Cardiac fibroblast (primary cell): ENCODE measurements at regions not wholly inside any gene's neighbourhood (a gene's known extent, or its start where the extent isn't known, plus 50 kb on each side); places are given as distances from the start of the nearest gene placed in this dataset.

Source experiments
- DNase-seq, 2 donors: peaks; one replicate each; pipeline versions ENCODE4 v3.0.0 to v3.0.0-alpha.2; 2010; ENCODE audit warnings: low read depth in 2 of 2
- H3K4me3 ChIP-seq, 2 donors: replicated peaks in 1 of 2; 1 replicate in 1 of 2; 2 replicates in 1 of 2; pipeline ENCODE4 v1.5.1; 2011; ENCODE audit warnings: low read depth in 2 of 2, low read length in 2 of 2, mild to moderate bottlenecking in 2 of 2, moderate library complexity in 1 of 2
- TF ChIP-seq, protein P1 (sequence below): IDR thresholded peaks from one replicate; pipeline ENCODE4 v1.5.1; 2011; ENCODE audit warnings: low read depth, mild to moderate bottlenecking, low read length, inconsistent platforms

DNA sequence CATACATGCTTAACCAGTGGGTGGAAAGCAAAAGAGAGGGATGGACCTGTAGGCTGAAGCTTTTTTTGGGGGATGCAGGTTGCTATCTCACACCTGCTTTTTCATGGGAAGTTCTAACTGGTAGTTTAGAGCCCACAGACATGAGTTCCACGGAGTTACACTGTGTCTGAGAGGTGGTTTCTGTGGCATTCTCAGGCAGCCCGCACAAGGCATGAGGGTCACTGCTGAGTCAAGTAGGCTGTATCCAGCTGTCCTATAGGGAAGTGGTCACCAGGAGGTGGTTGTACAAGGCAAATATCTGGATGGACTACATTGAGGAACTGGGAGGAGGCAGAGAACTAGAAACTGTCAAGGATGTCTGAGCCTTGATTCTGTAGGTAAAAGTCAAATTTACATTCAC lies 351.0 kb upstream of the POM121L12 start:
- no peak for DNase-seq
- TF ChIP-seq, protein P1, sequence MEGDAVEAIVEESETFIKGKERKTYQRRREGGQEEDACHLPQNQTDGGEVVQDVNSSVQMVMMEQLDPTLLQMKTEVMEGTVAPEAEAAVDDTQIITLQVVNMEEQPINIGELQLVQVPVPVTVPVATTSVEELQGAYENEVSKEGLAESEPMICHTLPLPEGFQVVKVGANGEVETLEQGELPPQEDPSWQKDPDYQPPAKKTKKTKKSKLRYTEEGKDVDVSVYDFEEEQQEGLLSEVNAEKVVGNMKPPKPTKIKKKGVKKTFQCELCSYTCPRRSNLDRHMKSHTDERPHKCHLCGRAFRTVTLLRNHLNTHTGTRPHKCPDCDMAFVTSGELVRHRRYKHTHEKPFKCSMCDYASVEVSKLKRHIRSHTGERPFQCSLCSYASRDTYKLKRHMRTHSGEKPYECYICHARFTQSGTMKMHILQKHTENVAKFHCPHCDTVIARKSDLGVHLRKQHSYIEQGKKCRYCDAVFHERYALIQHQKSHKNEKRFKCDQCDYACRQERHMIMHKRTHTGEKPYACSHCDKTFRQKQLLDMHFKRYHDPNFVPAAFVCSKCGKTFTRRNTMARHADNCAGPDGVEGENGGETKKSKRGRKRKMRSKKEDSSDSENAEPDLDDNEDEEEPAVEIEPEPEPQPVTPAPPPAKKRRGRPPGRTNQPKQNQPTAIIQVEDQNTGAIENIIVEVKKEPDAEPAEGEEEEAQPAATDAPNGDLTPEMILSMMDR = no peak
- H3K4me3 ChIP-seq = no peak overlapping the region

GRCh38 chr7:52682993-52683392 lies 352.4 kb upstream of the POM121L12 start:
- H3K4me3 ChIP-seq = no peak overlapping the region
- DNase-seq = no peak
- TF ChIP-seq, protein P1 = no peak

GRCh38 chr7:52670608-52671225 lies 364.7 kb upstream of the POM121L12 start:
- DNase-seq = no peak
- TF ChIP-seq, protein P1 = no peak
- H3K4me3 ChIP-seq = no peak overlapping the region

DNA sequence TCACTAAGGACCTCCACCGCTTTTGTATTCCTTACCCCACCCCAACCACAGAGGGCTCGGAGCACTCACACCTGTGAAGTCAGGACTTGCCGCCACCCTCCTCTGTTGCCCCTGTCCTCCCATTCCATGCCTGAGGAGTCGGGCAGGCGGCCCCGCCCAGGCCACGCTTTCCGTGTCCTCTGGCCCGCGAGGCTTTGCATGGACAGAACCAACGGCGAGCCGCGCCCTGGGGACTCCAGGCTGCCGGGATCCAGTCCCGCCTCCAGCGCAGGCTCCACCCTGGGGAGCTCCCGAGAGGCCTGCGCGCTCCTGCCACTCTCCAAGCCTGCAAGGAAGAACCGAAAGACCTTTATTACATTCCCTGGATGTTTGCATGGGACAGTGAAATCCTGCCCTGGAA lies 366.4 kb upstream of the POM121L12 start:
- DNase-seq = no peak
- TF ChIP-seq, protein P1 = no peak
- H3K4me3 ChIP-seq = no peak overlapping the region

- H3K4me3 ChIP-seq = no peak overlapping the region
- TF ChIP-seq, protein P1 = no peak
- no peak for DNase-seq
Measured at GRCh38 chr7:52668435-52668834, 367.0 kb upstream of the POM121L12 start.

- H3K4me3 ChIP-seq = no peak overlapping the region
- DNase-seq = no peak
- TF ChIP-seq, protein P1 = no peak
Measured at GRCh38 chr7:52659178-52659577, 376.3 kb upstream of the POM121L12 start.

DNA sequence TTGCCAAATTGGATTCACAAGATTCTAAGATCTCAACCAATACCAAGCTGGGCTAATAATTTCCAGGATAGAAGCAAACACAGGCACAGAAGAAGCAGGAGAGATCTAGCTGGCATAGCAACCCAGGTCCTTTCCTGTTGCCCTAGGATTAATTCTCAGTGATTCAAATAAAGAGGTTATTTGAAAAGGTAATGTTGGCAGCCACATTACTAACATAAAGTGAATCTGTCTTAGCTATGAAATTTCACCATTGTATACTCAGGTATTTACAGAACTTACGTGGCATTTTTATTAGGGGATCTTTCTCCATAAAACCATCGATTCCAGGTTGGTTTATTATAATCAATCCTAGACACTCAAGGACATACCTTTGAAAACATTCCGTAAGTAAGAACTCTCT lies 379.3 kb upstream of the POM121L12 start:
- DNase-seq = no peak
- H3K4me3 ChIP-seq = no peak overlapping the region
- TF ChIP-seq, protein P1 = no peak
